Tibial nerve (tissue), 4 donors: ENCODE measurements at regions not wholly inside any gene's neighbourhood (a gene's known extent, or its start where the extent isn't known, plus 50 kb on each side); places are given as distances from the start of the nearest gene placed in this dataset.

Experiments used
- DNase-seq, 2 donors: peaks; one replicate each; pipeline ENCODE4 v3.0.0-alpha.2; 2019; ENCODE audit warnings: low spot score in 2 of 2
- H3K27ac ChIP-seq, 4 donors: fragments of 200-600 bp; sonication (generic) in 3 of 4; one replicate each; pipeline ENCODE4 v1.5.1; 2017 to 2019; ENCODE audit warnings: mild to moderate bottlenecking in 1 of 4
- H3K27me3 ChIP-seq, 2 donors: fragments of 200-600 bp; sonication (generic) in 1 of 2; one replicate each; pipeline versions ENCODE4 v1.5.1 to v1.6.0; 2017 to 2019
- H3K36me3 ChIP-seq, 3 donors: fragments of 200-600 bp; sonication (generic); one replicate each; pipeline ENCODE4 v1.5.1; 2018 to 2019
- H3K4me1 ChIP-seq, 4 donors: fragments of 200-600 bp; sonication (generic) in 3 of 4; one replicate each; pipeline ENCODE4 v1.5.1; 2017 to 2019
- H3K4me3 ChIP-seq, 4 donors: fragments of 200-600 bp; sonication (generic) in 3 of 4; one replicate each; pipeline ENCODE4 v1.5.1; 2017 to 2019; ENCODE audit warnings: mild to moderate bottlenecking in 1 of 4, moderate library complexity in 1 of 4
- H3K9me3 ChIP-seq, 4 donors: fragments of 200-600 bp; sonication (generic) in 3 of 4; one replicate each; pipeline ENCODE4 v1.5.1; 2017 to 2019
- CTCF ChIP-seq, 5 experiments: fragments of 200-600 bp in 3 of 5; fragments of 450-650 bp in 2 of 5; sonication (generic) in 3 of 5; IDR thresholded peaks; one replicate each; pipeline ENCODE4 v1.5.1; 2016 to 2019; ENCODE audit warnings: antibody characterized with exemption in 5 of 5, mild to moderate bottlenecking in 3 of 5, moderate library complexity in 2 of 5
- EP300 ChIP-seq, 2 donors: sonication (generic); formaldehyde crosslinking; IDR thresholded peaks; one replicate each; pipeline ENCODE4 v1.6.1; 2017; ENCODE audit warnings: antibody characterized with exemption in 2 of 2, mild to moderate bottlenecking in 1 of 2
- POLR2A ChIP-seq, 2 donors: fragments of 450-650 bp; IDR thresholded peaks; one replicate each; pipeline ENCODE4 v1.6.1; 2017; ENCODE audit warnings: antibody characterized with exemption in 2 of 2, mild to moderate bottlenecking in 2 of 2, moderate library complexity in 2 of 2
- WGBS, 2 donors: methylation state at CpG; one replicate each; pipeline ENCODE4 v1.1.5; 2018; 5-methylcytosine and 5-hydroxymethylcytosine counted together

GRCh38 chr9:81076131-81076530, 613.2 kb downstream of the TLE1 start:
- Histone ChIP-seq H3K9me3 (no peaks in the 10 kb centered on the region), H3K27me3 (no peaks in the 10 kb centered on the region), H3K4me1 (no peaks in the 10 kb centered on the region), H3K4me3 (no peak overlapping the region), H3K27ac (no peak overlapping the region), H3K36me3 (no peaks in the 10 kb centered on the region)
- DNase-seq: no peak
- 80 to 81% methylated on average over 2 of the region's 2 CpGs for WGBS, 2 donors
- TF ChIP-seq EP300 (IDR thresholded peaks at IDR 0.05) (no peak), POLR2A (IDR thresholded peaks at IDR 0.05) (no peak), CTCF (IDR thresholded peaks at IDR 0.05) (no peak)

GRCh38 chr9:81074221-81074620, 615.1 kb downstream of the TLE1 start:
- WGBS, 2 donors: 66 to 78% methylated on average over 4 of the region's 4 CpGs
- no peak for DNase-seq
- Histone ChIP-seq H3K4me1 (no peaks in the 10 kb centered on the region), H3K4me3 (no peak overlapping the region), H3K27me3 (no peaks in the 10 kb centered on the region), H3K36me3 (no peaks in the 10 kb centered on the region), H3K9me3 (no peaks in the 10 kb centered on the region), H3K27ac (no peak overlapping the region)
- no peak for TF ChIP-seq EP300 (IDR thresholded peaks at IDR 0.05)
- TF ChIP-seq POLR2A (IDR thresholded peaks at IDR 0.05): no peak
- TF ChIP-seq CTCF (IDR thresholded peaks at IDR 0.05): no peak

GRCh38 chr9:81073821-81074220, 615.5 kb downstream of the TLE1 start:
- TF ChIP-seq POLR2A (IDR thresholded peaks at IDR 0.05): no peak
- no peak for TF ChIP-seq EP300 (IDR thresholded peaks at IDR 0.05)
- TF ChIP-seq CTCF (IDR thresholded peaks at IDR 0.05): no peak
- no peaks in the 10 kb centered on the region for H3K4me1 ChIP-seq
- WGBS, 2 donors: 68 to 76% methylated on average over 4 of the region's 4 CpGs
- H3K4me3 ChIP-seq: no peak overlapping the region
- no peak for DNase-seq
- H3K27ac ChIP-seq: no peak overlapping the region
- H3K36me3 ChIP-seq: no peaks in the 10 kb centered on the region
- no peaks in the 10 kb centered on the region for H3K27me3 ChIP-seq
- H3K9me3 ChIP-seq: no peaks in the 10 kb centered on the region

- Histone ChIP-seq H3K4me3 (no peak overlapping the region), H3K27me3 (no peaks in the 10 kb centered on the region), H3K27ac (no peak overlapping the region), H3K36me3 (no peaks in the 10 kb centered on the region), H3K4me1 (no peaks in the 10 kb centered on the region), H3K9me3 (no peaks in the 10 kb centered on the region)
- no peak for DNase-seq
- TF ChIP-seq EP300 (IDR thresholded peaks at IDR 0.05): no peak
- no peak for TF ChIP-seq CTCF (IDR thresholded peaks at IDR 0.05)
- TF ChIP-seq POLR2A (IDR thresholded peaks at IDR 0.05): no peak
- 51 to 53% methylated on average over 2 of the region's 2 CpGs for WGBS, 2 donors
Observed at GRCh38 chr9:81072758-81073157, 616.6 kb downstream of the TLE1 start.

- WGBS, 2 donors: 38 to 60% methylated on average over 2 of the region's 2 CpGs
- peaks cover 0 to 2% (median 0%) of the 10 kb centered on the region in 4 donors for H3K9me3 ChIP-seq
- no peak overlapping the region for H3K4me3 ChIP-seq
- no peaks in the 10 kb centered on the region for H3K4me1 ChIP-seq
- H3K27ac ChIP-seq: no peak overlapping the region
- no peaks in the 10 kb centered on the region for H3K27me3 ChIP-seq
- DNase-seq: no peak
- H3K36me3 ChIP-seq: no peaks in the 10 kb centered on the region
- TF ChIP-seq EP300 (IDR thresholded peaks at IDR 0.05) (no peak), CTCF (IDR thresholded peaks at IDR 0.05) (no peak), POLR2A (IDR thresholded peaks at IDR 0.05) (no peak)
Observed at GRCh38 chr9:81071108-81071507, 618.2 kb downstream of the TLE1 start.
